ENCODE measurements at regions not wholly inside any gene's neighbourhood (a gene's known extent, or its start where the extent isn't known, plus 50 kb on each side); places are given as distances from the start of the nearest gene placed in this dataset.

DNA sequence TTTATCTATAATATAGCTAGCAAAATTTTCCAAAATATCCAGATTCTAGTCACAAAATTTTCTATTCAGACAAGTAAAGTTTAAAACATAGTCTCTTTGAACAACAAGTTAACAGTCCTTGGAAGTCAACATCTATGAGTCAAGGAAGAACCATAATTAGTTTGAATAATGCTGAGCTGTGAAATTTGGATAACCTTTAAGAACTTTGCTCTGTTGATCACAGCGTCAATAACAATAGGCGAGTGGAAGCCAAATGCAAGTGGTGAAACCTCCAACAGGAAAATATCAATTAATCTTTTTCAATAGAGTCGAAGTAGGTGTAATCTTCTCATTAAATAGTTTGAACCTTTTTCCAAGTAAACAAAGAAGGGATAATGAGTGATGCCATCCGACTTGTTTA is 466.6 kb downstream of the FOXG1 start:
- Histone ChIP-seq H3K27me3 (ENCODE audit: control insufficient read depth in 2 of 2, insufficient read depth in 2 of 2, low read length in 2 of 2) (no peaks in the 10 kb centered on the region), H3K36me3 (ENCODE audit: control insufficient read depth in 2 of 3, insufficient read depth in 3 of 3, low read length in 3 of 3) (no peaks in the 10 kb centered on the region), H3K4me1 (ENCODE audit: control insufficient read depth in 2 of 2, insufficient read depth in 2 of 2, low read length in 2 of 2) (no peaks in the 10 kb centered on the region), H3K27ac (ENCODE audit: low read depth, low read length) (no peak overlapping the region), H3K4me3 (ENCODE audit: low read length) (no peak overlapping the region), H3K9me3 (ENCODE audit: control insufficient read depth in 2 of 3, low read length in 3 of 3) (no peaks in the 10 kb centered on the region)
- Mint-ChIP-seq H3K4me1 (no peaks in the 10 kb centered on the region), H3K4me3 (no peak overlapping the region), H3K36me3 (no peaks in the 10 kb centered on the region), H3K27me3 (no peaks in the 10 kb centered on the region), H3K9me3 (peaks cover 0 to 6% (median 4%) of the 10 kb centered on the region in 11 donors), H3K27ac (no peak overlapping the region)
- intact Hi-C loops (cut with micrococcal nuclease) = no loop called here
- ATAC-seq = no peak
- CTCF ChIA-PET = no interaction called here
- DNase-seq = no peak
- POLR2A ChIA-PET = no interaction called here

DNA sequence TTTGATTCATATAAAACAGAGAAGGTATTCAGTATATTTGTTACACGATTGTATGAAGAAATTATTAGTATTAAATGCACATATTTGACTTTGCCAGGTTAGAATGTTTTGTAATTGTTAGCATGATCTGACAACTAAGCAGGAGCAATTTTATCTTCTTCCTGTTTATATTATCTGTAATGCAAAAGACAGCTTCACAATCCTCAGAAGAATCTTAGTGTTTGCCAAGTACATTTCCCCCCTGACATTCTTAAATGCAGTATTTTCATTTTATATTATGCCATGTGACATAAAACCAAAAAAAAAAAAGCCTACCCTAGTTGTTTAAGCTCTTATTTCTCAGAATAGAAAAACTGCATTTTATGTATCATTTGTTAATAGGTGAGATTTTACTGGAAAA is 469.4 kb downstream of the FOXG1 start:
- no peaks in the 10 kb centered on the region for H3K27me3 ChIP-seq (ENCODE audit: control insufficient read depth in 2 of 2, insufficient read depth in 2 of 2, low read length in 2 of 2)
- Mint-ChIP-seq H3K36me3 (no peaks in the 10 kb centered on the region), H3K4me3 (no peak overlapping the region), H3K9me3 (peaks cover 0 to 11% (median 4%) of the 10 kb centered on the region in 11 donors), H3K27ac (no peak overlapping the region), H3K4me1 (no peaks in the 10 kb centered on the region), H3K27me3 (no peaks in the 10 kb centered on the region)
- no peak for ATAC-seq
- no peaks in the 10 kb centered on the region for H3K9me3 ChIP-seq (ENCODE audit: control insufficient read depth in 2 of 3, low read length in 3 of 3)
- ChIA-PET POLR2A (no interaction called here), CTCF (no interaction called here)
- no peaks in the 10 kb centered on the region for H3K4me1 ChIP-seq (ENCODE audit: control insufficient read depth in 2 of 2, insufficient read depth in 2 of 2, low read length in 2 of 2)
- no peak for DNase-seq
- no peaks in the 10 kb centered on the region for H3K36me3 ChIP-seq (ENCODE audit: control insufficient read depth in 2 of 3, insufficient read depth in 3 of 3, low read length in 3 of 3)
- H3K4me3 ChIP-seq (ENCODE audit: low read length) = no peak overlapping the region
- intact Hi-C loops (cut with micrococcal nuclease) = no loop called here
- H3K27ac ChIP-seq (ENCODE audit: low read depth, low read length) = no peak overlapping the region

- POLR2A ChIA-PET = no interaction called here
- DNase-seq = no peak
- Histone ChIP-seq H3K27ac (ENCODE audit: low read depth, low read length) (no peak overlapping the region), H3K4me3 (ENCODE audit: low read length) (no peak overlapping the region), H3K27me3 (ENCODE audit: control insufficient read depth in 2 of 2, insufficient read depth in 2 of 2, low read length in 2 of 2) (no peaks in the 10 kb centered on the region), H3K9me3 (ENCODE audit: control insufficient read depth in 2 of 3, low read length in 3 of 3) (no peaks in the 10 kb centered on the region), H3K36me3 (ENCODE audit: control insufficient read depth in 2 of 3, insufficient read depth in 3 of 3, low read length in 3 of 3) (no peaks in the 10 kb centered on the region), H3K4me1 (ENCODE audit: control insufficient read depth in 2 of 2, insufficient read depth in 2 of 2, low read length in 2 of 2) (no peaks in the 10 kb centered on the region)
- no peak overlapping the region for H3K27ac Mint-ChIP-seq
- no peaks in the 10 kb centered on the region for H3K27me3 Mint-ChIP-seq
- H3K36me3 Mint-ChIP-seq = no peaks in the 10 kb centered on the region
- no peak overlapping the region for H3K4me3 Mint-ChIP-seq
- H3K9me3 Mint-ChIP-seq = peaks cover 0 to 11% (median 3%) of the 10 kb centered on the region in 11 donors
- CTCF ChIA-PET = no interaction called here
- no peaks in the 10 kb centered on the region for H3K4me1 Mint-ChIP-seq
- ATAC-seq = no peak
- intact Hi-C loops (cut with micrococcal nuclease) = no loop called here
These were observed 469.8 kb downstream of the FOXG1 start for GRCh38 chr14:29236401-29236800.

DNA sequence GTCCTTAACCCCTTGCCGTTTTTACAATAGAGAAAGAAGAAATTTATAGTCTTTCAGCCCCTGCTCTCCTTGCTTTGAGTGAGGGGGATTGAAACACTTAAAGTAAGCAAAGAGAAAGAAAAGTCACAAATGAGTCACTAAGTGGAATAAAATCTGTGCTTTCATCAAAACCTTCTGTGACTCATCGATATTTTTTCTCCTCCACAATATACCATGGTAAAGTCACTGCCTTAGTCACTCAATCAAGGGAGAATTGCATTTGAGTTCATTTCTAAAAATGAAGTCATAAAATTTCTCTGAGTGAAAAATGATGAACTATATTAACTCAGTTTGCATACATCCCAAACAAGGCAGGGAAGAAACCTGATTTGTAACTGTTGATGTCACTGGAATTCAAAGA is 470.3 kb downstream of the FOXG1 start:
- ATAC-seq (no peak), DNase-seq (no peak)
- Histone ChIP-seq H3K36me3 (ENCODE audit: control insufficient read depth in 2 of 3, insufficient read depth in 3 of 3, low read length in 3 of 3) (no peaks in the 10 kb centered on the region), H3K4me3 (ENCODE audit: low read length) (no peak overlapping the region), H3K4me1 (ENCODE audit: control insufficient read depth in 2 of 2, insufficient read depth in 2 of 2, low read length in 2 of 2) (no peaks in the 10 kb centered on the region), H3K27me3 (ENCODE audit: control insufficient read depth in 2 of 2, insufficient read depth in 2 of 2, low read length in 2 of 2) (no peaks in the 10 kb centered on the region), H3K9me3 (ENCODE audit: control insufficient read depth in 2 of 3, low read length in 3 of 3) (no peaks in the 10 kb centered on the region), H3K27ac (ENCODE audit: low read depth, low read length) (no peak overlapping the region)
- H3K4me3 Mint-ChIP-seq = no peak overlapping the region
- no peaks in the 10 kb centered on the region for H3K27me3 Mint-ChIP-seq
- no peak overlapping the region for H3K27ac Mint-ChIP-seq
- intact Hi-C loops (cut with micrococcal nuclease) = no loop called here
- ChIA-PET POLR2A (no interaction called here), CTCF (no interaction called here)
- H3K36me3 Mint-ChIP-seq = no peaks in the 10 kb centered on the region
- no peaks in the 10 kb centered on the region for H3K4me1 Mint-ChIP-seq
- H3K9me3 Mint-ChIP-seq = peaks cover 0 to 11% (median 4%) of the 10 kb centered on the region in 11 donors

GRCh38 chr14:29240066-29240465 is 473.5 kb downstream of the FOXG1 start:
- no peaks in the 10 kb centered on the region for H3K36me3 Mint-ChIP-seq
- no peaks in the 10 kb centered on the region for H3K9me3 ChIP-seq (ENCODE audit: control insufficient read depth in 2 of 3, low read length in 3 of 3)
- CTCF ChIA-PET = no interaction called here
- H3K36me3 ChIP-seq (ENCODE audit: control insufficient read depth in 2 of 3, insufficient read depth in 3 of 3, low read length in 3 of 3) = no peaks in the 10 kb centered on the region
- peaks cover 0 to 14% (median 7%) of the 10 kb centered on the region in 11 donors for H3K9me3 Mint-ChIP-seq
- intact Hi-C loops (cut with micrococcal nuclease) = no loop called here
- no peak overlapping the region for H3K4me3 ChIP-seq (ENCODE audit: low read length)
- POLR2A ChIA-PET = no interaction called here
- no peaks in the 10 kb centered on the region for H3K4me1 ChIP-seq (ENCODE audit: control insufficient read depth in 2 of 2, insufficient read depth in 2 of 2, low read length in 2 of 2)
- ATAC-seq (no peak), DNase-seq (no peak)
- H3K4me3 Mint-ChIP-seq = no peak overlapping the region
- no peaks in the 10 kb centered on the region for H3K27me3 ChIP-seq (ENCODE audit: control insufficient read depth in 2 of 2, insufficient read depth in 2 of 2, low read length in 2 of 2)
- H3K4me1 Mint-ChIP-seq = no peaks in the 10 kb centered on the region
- H3K27ac ChIP-seq (ENCODE audit: low read depth, low read length) = no peak overlapping the region
- no peaks in the 10 kb centered on the region for H3K27me3 Mint-ChIP-seq
- H3K27ac Mint-ChIP-seq = no peak overlapping the region

DNA sequence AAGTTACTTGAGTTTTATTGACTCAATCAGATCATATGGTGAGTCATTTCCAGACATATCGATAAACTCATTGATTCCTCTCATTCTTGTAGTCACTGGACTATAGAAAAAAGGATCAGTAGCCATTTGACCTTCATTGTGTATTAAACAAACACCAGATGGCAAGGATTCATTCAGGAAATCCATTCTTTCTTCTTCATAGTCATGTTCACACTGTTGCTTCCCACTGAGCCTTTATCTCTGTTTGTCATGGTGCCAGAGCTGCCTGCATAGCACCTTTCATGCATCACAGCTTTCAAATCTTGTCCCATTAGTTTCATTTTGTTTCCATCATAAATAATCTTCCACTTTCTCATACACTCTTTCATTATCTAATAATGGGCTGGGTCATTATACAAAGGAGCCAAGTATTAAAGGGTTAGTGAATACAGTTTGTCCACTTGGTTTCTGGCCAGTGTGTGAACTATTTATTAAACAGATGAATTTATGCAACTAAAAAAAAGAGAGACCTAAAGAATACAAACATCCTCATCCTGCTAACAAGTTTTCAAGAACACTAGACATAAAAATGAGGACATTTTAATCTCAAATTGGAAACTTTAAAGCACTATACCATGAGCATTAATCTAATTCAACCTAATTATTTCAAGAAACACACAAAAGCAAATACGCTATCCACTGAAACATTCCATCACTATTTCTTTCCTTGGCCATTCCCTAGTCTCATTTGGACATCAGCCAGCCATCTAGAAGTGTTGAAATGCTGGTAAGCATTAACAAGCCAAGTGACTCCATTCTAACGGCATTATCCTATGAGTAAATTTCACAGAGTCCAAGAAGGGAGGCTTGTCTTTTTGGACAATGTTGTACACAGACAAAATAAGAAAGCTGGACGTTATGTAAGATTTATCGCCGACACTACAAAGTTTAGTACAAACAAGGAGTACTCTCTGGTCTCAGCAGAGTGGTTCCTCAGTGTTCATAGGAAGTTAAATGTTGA is 476.5 kb downstream of the FOXG1 start:
- DNase-seq (no peak), ATAC-seq (no peak)
- H3K36me3 Mint-ChIP-seq = no peaks in the 10 kb centered on the region
- intact Hi-C loops (cut with micrococcal nuclease) = no loop called here
- no peaks in the 10 kb centered on the region for H3K4me1 ChIP-seq (ENCODE audit: control insufficient read depth in 2 of 2, insufficient read depth in 2 of 2, low read length in 2 of 2)
- H3K27me3 ChIP-seq (ENCODE audit: control insufficient read depth in 2 of 2, insufficient read depth in 2 of 2, low read length in 2 of 2) = no peaks in the 10 kb centered on the region
- H3K27ac ChIP-seq (ENCODE audit: low read depth, low read length) = no peak overlapping the region
- no peaks in the 10 kb centered on the region for H3K4me1 Mint-ChIP-seq
- no peak overlapping the region for H3K4me3 Mint-ChIP-seq
- no peak overlapping the region for H3K27ac Mint-ChIP-seq
- CTCF ChIA-PET = no interaction called here
- no peaks in the 10 kb centered on the region for H3K9me3 ChIP-seq (ENCODE audit: control insufficient read depth in 2 of 3, low read length in 3 of 3)
- no peaks in the 10 kb centered on the region for H3K27me3 Mint-ChIP-seq
- peaks cover 1 to 17% (median 7%) of the 10 kb centered on the region in 11 donors for H3K9me3 Mint-ChIP-seq
- H3K4me3 ChIP-seq (ENCODE audit: low read length) = no peak overlapping the region
- POLR2A ChIA-PET = no interaction called here
- no peaks in the 10 kb centered on the region for H3K36me3 ChIP-seq (ENCODE audit: control insufficient read depth in 2 of 3, insufficient read depth in 3 of 3, low read length in 3 of 3)

DNA sequence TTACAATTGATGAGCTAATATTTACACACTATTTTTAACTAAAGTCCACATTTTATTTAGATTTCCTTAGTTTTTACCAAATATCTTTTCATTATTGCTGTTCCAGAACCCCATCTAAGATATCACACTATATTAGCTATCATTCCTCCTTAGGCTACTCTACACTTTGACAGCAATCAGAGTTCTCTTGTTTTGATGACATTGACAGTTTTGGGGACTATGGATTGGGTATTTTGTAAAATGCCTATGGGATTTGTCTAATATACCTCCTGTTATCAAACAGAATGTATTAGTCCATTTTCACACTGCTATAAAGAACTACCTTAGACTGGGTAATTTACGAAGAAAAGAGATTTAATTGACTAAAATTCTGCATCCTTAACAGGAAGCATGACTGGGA is 489.1 kb downstream of the FOXG1 start:
- H3K27ac Mint-ChIP-seq = no peak overlapping the region

More for the DNA sequence above, 489.1 kb downstream of the FOXG1 start:
- Histone ChIP-seq H3K27me3 (ENCODE audit: control insufficient read depth in 2 of 2, insufficient read depth in 2 of 2, low read length in 2 of 2) (no peaks in the 10 kb centered on the region), H3K4me1 (ENCODE audit: control insufficient read depth in 2 of 2, insufficient read depth in 2 of 2, low read length in 2 of 2) (no peaks in the 10 kb centered on the region), H3K36me3 (ENCODE audit: control insufficient read depth in 2 of 3, insufficient read depth in 3 of 3, low read length in 3 of 3) (no peaks in the 10 kb centered on the region), H3K9me3 (ENCODE audit: control insufficient read depth in 2 of 3, low read length in 3 of 3) (no peaks in the 10 kb centered on the region), H3K4me3 (ENCODE audit: low read length) (no peak overlapping the region), H3K27ac (ENCODE audit: low read depth, low read length) (no peak overlapping the region)
- Mint-ChIP-seq H3K4me3 (no peak overlapping the region), H3K36me3 (peaks cover 0 to 5% (median 0%) of the 10 kb centered on the region in 5 donors), H3K4me1 (no peaks in the 10 kb centered on the region), H3K27me3 (no peaks in the 10 kb centered on the region), H3K9me3 (peaks cover 0 to 19% (median 16%) of the 10 kb centered on the region in 11 donors)
- POLR2A ChIA-PET = no interaction called here
- intact Hi-C loops (cut with micrococcal nuclease) = no loop called here
- CTCF ChIA-PET = no interaction called here
- DNase-seq = no peak
- no peak for ATAC-seq
